ENCODE measurements at regions not wholly inside any gene's neighbourhood (a gene's known extent, or its start where the extent isn't known, plus 50 kb on each side); places are given as distances from the start of the nearest gene placed in this dataset.
"Not testable (repeated sequence)": the region's sequence is repeated elsewhere in the genome, so short reads cannot be mapped to it uniquely, and the experiment has no call there.

- H3K4me1 ChIP-seq (ENCODE audit: control insufficient read depth in 3 of 3, insufficient read depth in 3 of 3, low read length in 3 of 3): no peaks in the 10 kb centered on the region
- H3K27ac ChIP-seq (ENCODE audit: low read depth, low read length): no peak overlapping the region
- no peaks in the 10 kb centered on the region for H3K9me3 ChIP-seq (ENCODE audit: control insufficient read depth in 3 of 3, low read length in 3 of 3)
- H3K4me3 ChIP-seq (ENCODE audit: low read length in 3 of 3): no peak overlapping the region
- H3K9ac ChIP-seq (ENCODE audit: low read depth in 1 of 3, low read length in 3 of 3): no peak overlapping the region
- H3K27me3 ChIP-seq (ENCODE audit: control insufficient read depth in 3 of 3, insufficient read depth in 3 of 3, low read length in 3 of 3): no peaks in the 10 kb centered on the region
- H3K36me3 ChIP-seq (ENCODE audit: control insufficient read depth in 3 of 3, insufficient read depth in 3 of 3, low read length in 3 of 3): no peaks in the 10 kb centered on the region
Measured at GRCh38 chr1:189216886-189217285, 1260.8 kb downstream of the BRINP3 start.

- Histone ChIP-seq H3K27ac (ENCODE audit: low read depth, low read length) (no peak overlapping the region), H3K9ac (ENCODE audit: low read depth in 1 of 3, low read length in 3 of 3) (no peak overlapping the region), H3K4me3 (ENCODE audit: low read length in 3 of 3) (no peak overlapping the region), H3K27me3 (ENCODE audit: control insufficient read depth in 3 of 3, insufficient read depth in 3 of 3, low read length in 3 of 3) (no peaks in the 10 kb centered on the region), H3K9me3 (ENCODE audit: control insufficient read depth in 3 of 3, low read length in 3 of 3) (no peaks in the 10 kb centered on the region), H3K4me1 (ENCODE audit: control insufficient read depth in 3 of 3, insufficient read depth in 3 of 3, low read length in 3 of 3) (no peaks in the 10 kb centered on the region), H3K36me3 (ENCODE audit: control insufficient read depth in 3 of 3, insufficient read depth in 3 of 3, low read length in 3 of 3) (no peaks in the 10 kb centered on the region)
Measured at GRCh38 chr1:189217646-189218045, 1260.0 kb downstream of the BRINP3 start.

GRCh38 chr1:189220750-189221149 lies 1256.9 kb downstream of the BRINP3 start:
- Histone ChIP-seq H3K9me3 (ENCODE audit: control insufficient read depth in 3 of 3, low read length in 3 of 3) (no peaks in the 10 kb centered on the region), H3K9ac (ENCODE audit: low read depth in 1 of 3, low read length in 3 of 3) (no peak overlapping the region), H3K27me3 (ENCODE audit: control insufficient read depth in 3 of 3, insufficient read depth in 3 of 3, low read length in 3 of 3) (no peaks in the 10 kb centered on the region), H3K4me1 (ENCODE audit: control insufficient read depth in 3 of 3, insufficient read depth in 3 of 3, low read length in 3 of 3) (no peaks in the 10 kb centered on the region), H3K36me3 (ENCODE audit: control insufficient read depth in 3 of 3, insufficient read depth in 3 of 3, low read length in 3 of 3) (no peaks in the 10 kb centered on the region), H3K4me3 (ENCODE audit: low read length in 3 of 3) (no peak overlapping the region), H3K27ac (ENCODE audit: low read depth, low read length) (no peak overlapping the region)

- H3K36me3 ChIP-seq (ENCODE audit: control insufficient read depth in 3 of 3, insufficient read depth in 3 of 3, low read length in 3 of 3); H3K27me3 ChIP-seq (ENCODE audit: control insufficient read depth in 3 of 3, insufficient read depth in 3 of 3, low read length in 3 of 3); H3K4me3 ChIP-seq (ENCODE audit: low read length in 3 of 3); H3K9ac ChIP-seq (ENCODE audit: low read depth in 1 of 3, low read length in 3 of 3); H3K4me1 ChIP-seq (ENCODE audit: control insufficient read depth in 3 of 3, insufficient read depth in 3 of 3, low read length in 3 of 3); H3K27ac ChIP-seq (ENCODE audit: low read depth, low read length); H3K9me3 ChIP-seq (ENCODE audit: control insufficient read depth in 3 of 3, low read length in 3 of 3): not testable (repeated sequence)
Measured at GRCh38 chr1:189225794-189226145, 1251.9 kb downstream of the BRINP3 start.

GRCh38 chr1:189226779-189227178 lies 1250.9 kb downstream of the BRINP3 start:
- Histone ChIP-seq H3K4me3 (ENCODE audit: low read length in 3 of 3) (no peak overlapping the region), H3K9me3 (ENCODE audit: control insufficient read depth in 3 of 3, low read length in 3 of 3) (no peaks in the 10 kb centered on the region), H3K4me1 (ENCODE audit: control insufficient read depth in 3 of 3, insufficient read depth in 3 of 3, low read length in 3 of 3) (no peaks in the 10 kb centered on the region), H3K9ac (ENCODE audit: low read depth in 1 of 3, low read length in 3 of 3) (no peak overlapping the region), H3K36me3 (ENCODE audit: control insufficient read depth in 3 of 3, insufficient read depth in 3 of 3, low read length in 3 of 3) (no peaks in the 10 kb centered on the region), H3K27ac (ENCODE audit: low read depth, low read length) (no peak overlapping the region), H3K27me3 (ENCODE audit: control insufficient read depth in 3 of 3, insufficient read depth in 3 of 3, low read length in 3 of 3) (no peaks in the 10 kb centered on the region)

- no peaks in the 10 kb centered on the region for H3K27me3 ChIP-seq (ENCODE audit: control insufficient read depth in 3 of 3, insufficient read depth in 3 of 3, low read length in 3 of 3)
- H3K27ac ChIP-seq (ENCODE audit: low read depth, low read length): no peak overlapping the region
- H3K9ac ChIP-seq (ENCODE audit: low read depth in 1 of 3, low read length in 3 of 3): no peak overlapping the region
- no peaks in the 10 kb centered on the region for H3K9me3 ChIP-seq (ENCODE audit: control insufficient read depth in 3 of 3, low read length in 3 of 3)
- no peak overlapping the region for H3K4me3 ChIP-seq (ENCODE audit: low read length in 3 of 3)
- H3K4me1 ChIP-seq (ENCODE audit: control insufficient read depth in 3 of 3, insufficient read depth in 3 of 3, low read length in 3 of 3): no peaks in the 10 kb centered on the region
- no peaks in the 10 kb centered on the region for H3K36me3 ChIP-seq (ENCODE audit: control insufficient read depth in 3 of 3, insufficient read depth in 3 of 3, low read length in 3 of 3)
Measured at GRCh38 chr1:189237008-189237407, 1240.7 kb downstream of the BRINP3 start.

- Histone ChIP-seq H3K27ac (ENCODE audit: low read depth, low read length) (no peak overlapping the region), H3K4me3 (ENCODE audit: low read length in 3 of 3) (no peak overlapping the region), H3K9ac (ENCODE audit: low read depth in 1 of 3, low read length in 3 of 3) (no peak overlapping the region), H3K9me3 (ENCODE audit: control insufficient read depth in 3 of 3, low read length in 3 of 3) (peaks cover 0 to 4% (median 0%) of the 10 kb centered on the region in 3 donors), H3K36me3 (ENCODE audit: control insufficient read depth in 3 of 3, insufficient read depth in 3 of 3, low read length in 3 of 3) (no peaks in the 10 kb centered on the region), H3K4me1 (ENCODE audit: control insufficient read depth in 3 of 3, insufficient read depth in 3 of 3, low read length in 3 of 3) (no peaks in the 10 kb centered on the region), H3K27me3 (ENCODE audit: control insufficient read depth in 3 of 3, insufficient read depth in 3 of 3, low read length in 3 of 3) (no peaks in the 10 kb centered on the region)
Measured at GRCh38 chr1:189253601-189254350, 1223.9 kb downstream of the BRINP3 start.

- not testable (repeated sequence) for H3K9ac ChIP-seq (ENCODE audit: low read depth in 1 of 3, low read length in 3 of 3); H3K27me3 ChIP-seq (ENCODE audit: control insufficient read depth in 3 of 3, insufficient read depth in 3 of 3, low read length in 3 of 3); H3K36me3 ChIP-seq (ENCODE audit: control insufficient read depth in 3 of 3, insufficient read depth in 3 of 3, low read length in 3 of 3); H3K27ac ChIP-seq (ENCODE audit: low read depth, low read length); H3K9me3 ChIP-seq (ENCODE audit: control insufficient read depth in 3 of 3, low read length in 3 of 3); H3K4me3 ChIP-seq (ENCODE audit: low read length in 3 of 3); H3K4me1 ChIP-seq (ENCODE audit: control insufficient read depth in 3 of 3, insufficient read depth in 3 of 3, low read length in 3 of 3)
Measured at GRCh38 chr1:189261128-189261527, 1216.5 kb downstream of the BRINP3 start.

GRCh38 chr1:189269011-189269410 lies 1208.7 kb downstream of the BRINP3 start:
- H3K36me3 ChIP-seq (ENCODE audit: control insufficient read depth in 3 of 3, insufficient read depth in 3 of 3, low read length in 3 of 3): no peaks in the 10 kb centered on the region
- H3K27me3 ChIP-seq (ENCODE audit: control insufficient read depth in 3 of 3, insufficient read depth in 3 of 3, low read length in 3 of 3): no peaks in the 10 kb centered on the region
- H3K4me3 ChIP-seq (ENCODE audit: low read length in 3 of 3): no peak overlapping the region
- no peaks in the 10 kb centered on the region for H3K4me1 ChIP-seq (ENCODE audit: control insufficient read depth in 3 of 3, insufficient read depth in 3 of 3, low read length in 3 of 3)
- H3K9ac ChIP-seq (ENCODE audit: low read depth in 1 of 3, low read length in 3 of 3): no peak overlapping the region
- H3K27ac ChIP-seq (ENCODE audit: low read depth, low read length): no peak overlapping the region
- peaks cover 8 to 10% (median 9%) of the 10 kb centered on the region in 3 donors for H3K9me3 ChIP-seq (ENCODE audit: control insufficient read depth in 3 of 3, low read length in 3 of 3)

GRCh38 chr1:189274267-189274666 lies 1203.4 kb downstream of the BRINP3 start:
- Histone ChIP-seq H3K9me3 (ENCODE audit: control insufficient read depth in 3 of 3, low read length in 3 of 3) (no peaks in the 10 kb centered on the region), H3K36me3 (ENCODE audit: control insufficient read depth in 3 of 3, insufficient read depth in 3 of 3, low read length in 3 of 3) (no peaks in the 10 kb centered on the region), H3K4me3 (ENCODE audit: low read length in 3 of 3) (no peak overlapping the region), H3K4me1 (ENCODE audit: control insufficient read depth in 3 of 3, insufficient read depth in 3 of 3, low read length in 3 of 3) (no peaks in the 10 kb centered on the region), H3K9ac (ENCODE audit: low read depth in 1 of 3, low read length in 3 of 3) (no peak overlapping the region), H3K27me3 (ENCODE audit: control insufficient read depth in 3 of 3, insufficient read depth in 3 of 3, low read length in 3 of 3) (no peaks in the 10 kb centered on the region), H3K27ac (ENCODE audit: low read depth, low read length) (no peak overlapping the region)

All from skeletal muscle tissue (tissue), 3 donors.